HG03066 (cell line): ENCODE measurements at regions not wholly inside any gene's neighbourhood (a gene's known extent, or its start where the extent isn't known, plus 50 kb on each side); places are given as distances from the start of the nearest gene placed in this dataset.
"Not testable (repeated sequence)": the region's sequence is repeated elsewhere in the genome, so short reads cannot be mapped to it uniquely, and the experiment has no call there.

Experiments used
- ATAC-seq: cut with Tn5 transposase; IDR thresholded peaks from one replicate; pipeline ENCODE4 v1.9.1; 2021; ENCODE audit warnings: low read depth; ENCODE audit not compliant: unreplicated experiment

- no peak for ATAC-seq
Measured at GRCh38 chr11:33974804-33975203, 76.7 kb upstream of the CAPRIN1 start.

- ATAC-seq, result not testable (repeated sequence)
Measured at GRCh38 chr11:33971530-33971929, 79.7 kb upstream of the LMO2 start.

- peak; percentile 54 for ATAC-seq
Measured at GRCh38 chr11:33970984-33971466, 79.1 kb upstream of the LMO2 start.

- ATAC-seq, result no peak
Measured at GRCh38 chr11:33967451-33967850, 75.6 kb upstream of the LMO2 start.

- no peak for ATAC-seq
Measured at GRCh38 chr11:33965032-33965431, 73.2 kb upstream of the LMO2 start.

- ATAC-seq, result no peak
Measured at GRCh38 chr11:33959855-33960400, 68.1 kb upstream of the LMO2 start.

- no peak for ATAC-seq
Measured at GRCh38 chr11:33957304-33957917, 65.5 kb upstream of the LMO2 start.

GRCh38 chr11:33956611-33957010 is 64.7 kb upstream of the LMO2 start:
- no peak for ATAC-seq

- ATAC-seq, result no peak
Measured at GRCh38 chr11:33953289-33953688, 61.4 kb upstream of the LMO2 start.

GRCh38 chr11:33952805-33953204 is 60.9 kb upstream of the LMO2 start:
- ATAC-seq, result no peak

- ATAC-seq, result no peak
Measured at GRCh38 chr11:33949252-33949913, 57.5 kb upstream of the LMO2 start.

- no peak for ATAC-seq
Measured at GRCh38 chr11:33948494-33948893, 56.6 kb upstream of the LMO2 start.

GRCh38 chr11:33947918-33948317 is 56.0 kb upstream of the LMO2 start:
- not testable (repeated sequence) for ATAC-seq

- no peak for ATAC-seq
Measured at GRCh38 chr11:33946930-33947329, 55.1 kb upstream of the LMO2 start.

- no peak for ATAC-seq
Measured at GRCh38 chr11:33945481-33946268, 53.8 kb upstream of the LMO2 start.

- ATAC-seq, result no peak
Measured at GRCh38 chr11:33944693-33945424, 53.0 kb upstream of the LMO2 start.

GRCh38 chr11:33944345-33944692 is 52.4 kb upstream of the LMO2 start:
- no peak for ATAC-seq

GRCh38 chr11:33942954-33943353 is 51.1 kb upstream of the LMO2 start:
- ATAC-seq, result peak; percentile 62

GRCh38 chr11:33941637-33942160 is 49.8 kb upstream of the LMO2 start:
- no peak for ATAC-seq
